IPS-15b (cell line): ENCODE measurements at regions not wholly inside any gene's neighbourhood (a gene's known extent, or its start where the extent isn't known, plus 50 kb on each side); places are given as distances from the start of the nearest gene placed in this dataset.
"Not testable (repeated sequence)": the region's sequence is repeated elsewhere in the genome, so short reads cannot be mapped to it uniquely, and the experiment has no call there.

Experiments used
- H3K27me3 ChIP-seq: one replicate; pipeline ENCODE4 v1.6.1; 2013; ENCODE audit warnings: low read length; ENCODE audit not compliant: control insufficient read depth, insufficient read depth
- H3K36me3 ChIP-seq: one replicate; pipeline ENCODE4 v1.6.1; 2013; ENCODE audit warnings: low read length; ENCODE audit not compliant: control insufficient read depth, insufficient read depth
- H3K4me1 ChIP-seq: one replicate; pipeline ENCODE4 v1.6.1; 2013; ENCODE audit warnings: mild to moderate bottlenecking, low read length; ENCODE audit not compliant: control insufficient read depth, insufficient read depth
- H3K4me3 ChIP-seq: one replicate; pipeline ENCODE4 v1.5.1; 2013; ENCODE audit warnings: low read depth, low read length
- H3K9ac ChIP-seq: one replicate; pipeline ENCODE4 v1.6.1; 2013; ENCODE audit warnings: low read depth, mild to moderate bottlenecking, low read length
- H3K9me3 ChIP-seq: one replicate; pipeline ENCODE4 v1.6.1; 2013; ENCODE audit warnings: mild to moderate bottlenecking, low read length; ENCODE audit not compliant: control insufficient read depth, insufficient read depth

- no peak overlapping the region for H3K9ac ChIP-seq
- no peaks in the 10 kb centered on the region for H3K4me1 ChIP-seq
- H3K9me3 ChIP-seq = no peaks in the 10 kb centered on the region
- H3K27me3 ChIP-seq = no peaks in the 10 kb centered on the region
- H3K4me3 ChIP-seq = no peak overlapping the region
- H3K36me3 ChIP-seq = no peaks in the 10 kb centered on the region
These were observed 123.7 kb downstream of the CASP12 start for GRCh38 chr11:104774578-104774977.

GRCh38 chr11:104772806-104773241, 125.4 kb downstream of the CASP12 start:
- Histone ChIP-seq H3K4me1 (no peaks in the 10 kb centered on the region), H3K4me3 (no peak overlapping the region), H3K27me3 (no peaks in the 10 kb centered on the region), H3K36me3 (no peaks in the 10 kb centered on the region), H3K9me3 (no peaks in the 10 kb centered on the region), H3K9ac (no peak overlapping the region)

GRCh38 chr11:104771763-104772162, 126.5 kb downstream of the CASP12 start:
- no peaks in the 10 kb centered on the region for H3K36me3 ChIP-seq
- H3K4me3 ChIP-seq = no peak overlapping the region
- no peak overlapping the region for H3K9ac ChIP-seq
- H3K4me1 ChIP-seq = no peaks in the 10 kb centered on the region
- H3K27me3 ChIP-seq = no peaks in the 10 kb centered on the region
- H3K9me3 ChIP-seq = no peaks in the 10 kb centered on the region

GRCh38 chr11:104771046-104771445, 127.2 kb downstream of the CASP12 start:
- not testable (repeated sequence) for H3K36me3 ChIP-seq, H3K9me3 ChIP-seq, H3K27me3 ChIP-seq, H3K9ac ChIP-seq, H3K4me1 ChIP-seq, H3K4me3 ChIP-seq

GRCh38 chr11:104765401-104766095, 132.7 kb downstream of the CASP12 start:
- H3K4me1 ChIP-seq = peaks cover 5% of the 10 kb centered on the region
- H3K36me3 ChIP-seq = no peaks in the 10 kb centered on the region
- no peak overlapping the region for H3K4me3 ChIP-seq
- H3K9ac ChIP-seq = no peak overlapping the region
- H3K27me3 ChIP-seq = no peaks in the 10 kb centered on the region
- H3K9me3 ChIP-seq = no peaks in the 10 kb centered on the region

GRCh38 chr11:104764710-104765045, 133.6 kb downstream of the CASP12 start:
- Histone ChIP-seq H3K36me3 (no peaks in the 10 kb centered on the region), H3K27me3 (no peaks in the 10 kb centered on the region), H3K4me3 (no peak overlapping the region), H3K9me3 (no peaks in the 10 kb centered on the region), H3K4me1 (peaks cover 5% of the 10 kb centered on the region), H3K9ac (no peak overlapping the region)

- peaks cover 5% of the 10 kb centered on the region for H3K4me1 ChIP-seq
- H3K9ac ChIP-seq = no peak overlapping the region
- H3K4me3 ChIP-seq = no peak overlapping the region
- H3K36me3 ChIP-seq = no peaks in the 10 kb centered on the region
- no peaks in the 10 kb centered on the region for H3K27me3 ChIP-seq
- H3K9me3 ChIP-seq = no peaks in the 10 kb centered on the region
These were observed 134.1 kb downstream of the CASP12 start for GRCh38 chr11:104763930-104764709.

GRCh38 chr11:104761511-104761910, 136.7 kb downstream of the CASP12 start:
- Histone ChIP-seq H3K4me3 (no peak overlapping the region), H3K9me3 (no peaks in the 10 kb centered on the region), H3K4me1 (peaks cover 5% of the 10 kb centered on the region), H3K27me3 (no peaks in the 10 kb centered on the region), H3K36me3 (no peaks in the 10 kb centered on the region), H3K9ac (no peak overlapping the region)

- Histone ChIP-seq H3K36me3 (no peaks in the 10 kb centered on the region), H3K27me3 (no peaks in the 10 kb centered on the region), H3K9me3 (no peaks in the 10 kb centered on the region), H3K4me1 (peaks cover 5% of the 10 kb centered on the region), H3K9ac (no peak overlapping the region), H3K4me3 (no peak overlapping the region)
These were observed 138.8 kb downstream of the CASP12 start for GRCh38 chr11:104759464-104759863.

GRCh38 chr11:104738918-104739317, 159.3 kb downstream of the CASP12 start:
- no peaks in the 10 kb centered on the region for H3K27me3 ChIP-seq
- no peak overlapping the region for H3K9ac ChIP-seq
- H3K36me3 ChIP-seq = no peaks in the 10 kb centered on the region

GRCh38 chr11:104738208-104738607, 160.1 kb downstream of the CASP12 start:
- Histone ChIP-seq H3K9me3 (no peaks in the 10 kb centered on the region), H3K4me3 (no peak overlapping the region), H3K9ac (no peak overlapping the region), H3K27me3 (no peaks in the 10 kb centered on the region), H3K4me1 (no peaks in the 10 kb centered on the region), H3K36me3 (no peaks in the 10 kb centered on the region)

More at GRCh38 chr11:104738918-104739317, 159.3 kb downstream of the CASP12 start:
- no peaks in the 10 kb centered on the region for H3K4me1 ChIP-seq
- no peak overlapping the region for H3K4me3 ChIP-seq
- H3K9me3 ChIP-seq = no peaks in the 10 kb centered on the region

- no peaks in the 10 kb centered on the region for H3K9me3 ChIP-seq
- no peaks in the 10 kb centered on the region for H3K4me1 ChIP-seq
- no peak overlapping the region for H3K9ac ChIP-seq
- no peaks in the 10 kb centered on the region for H3K36me3 ChIP-seq
- no peak overlapping the region for H3K4me3 ChIP-seq
- H3K27me3 ChIP-seq = no peaks in the 10 kb centered on the region
These were observed 161.8 kb downstream of the CASP12 start for GRCh38 chr11:104736502-104736901.
